Esophagus muscularis mucosa (tissue), 4 donors: ENCODE measurements at regions not wholly inside any gene's neighbourhood (a gene's known extent, or its start where the extent isn't known, plus 50 kb on each side); places are given as distances from the start of the nearest gene placed in this dataset.

ENCODE experiments used
- DNase-seq: peaks from one replicate; pipeline ENCODE4 v3.0.0-alpha.2; 2017; ENCODE audit errors: extremely low spot score
- H3K27ac ChIP-seq, 4 donors: fragments of 200-600 bp; sonication (generic); replicated peaks in 1 of 4; 1 replicate in 3 of 4; 2 replicates in 1 of 4; pipeline ENCODE4 v1.5.1; 2016 to 2019; ENCODE audit warnings: mild to moderate bottlenecking in 1 of 4
- H3K27me3 ChIP-seq, 4 donors: fragments of 200-600 bp; sonication (generic); one replicate each; pipeline versions ENCODE4 v1.5.1 to v1.6.0; 2016 to 2019
- H3K36me3 ChIP-seq, 4 donors: fragments of 200-600 bp; sonication (generic); one replicate each; pipeline ENCODE4 v1.5.1; 2016 to 2019
- H3K4me1 ChIP-seq, 4 donors: fragments of 200-600 bp; sonication (generic); one replicate each; pipeline ENCODE4 v1.5.1; 2016 to 2019
- H3K4me3 ChIP-seq, 4 donors: fragments of 200-600 bp; sonication (generic); 1 replicate in 2 of 4; 2 replicates in 2 of 4; pipeline ENCODE4 v1.5.1; 2016 to 2019; ENCODE audit warnings: mild to moderate bottlenecking in 4 of 4, moderate library complexity in 1 of 4
- H3K9me3 ChIP-seq, 4 donors: fragments of 200-600 bp; sonication (generic); 1 replicate in 3 of 4; 2 replicates in 1 of 4; pipeline ENCODE4 v1.5.1; 2016 to 2019
- EP300 ChIP-seq: sonication (generic); formaldehyde crosslinking; IDR thresholded peaks from one replicate; pipeline ENCODE4 v1.6.1; 2017; ENCODE audit warnings: antibody characterized with exemption
- POLR2A ChIP-seq: fragments of 450-650 bp; IDR thresholded peaks from one replicate; pipeline ENCODE4 v1.6.1; 2017; ENCODE audit warnings: antibody characterized with exemption, moderate library complexity, mild to moderate bottlenecking, low read depth
- POLR2AphosphoS5 ChIP-seq, 2 donors: sonication (generic); formaldehyde crosslinking; IDR thresholded peaks; one replicate each; pipeline ENCODE4 v1.6.1; 2017; ENCODE audit warnings: antibody characterized with exemption in 2 of 2
- WGBS: methylation state at CpG from one replicate; pipeline ENCODE4 v1.1.5; 2018; 5-methylcytosine and 5-hydroxymethylcytosine counted together
- intact Hi-C: fragments of 100-400 bp; cut with DNase I; formaldehyde crosslinking; loops from one replicate; pipeline ENCODE4 v1.15.1; 2023
- TF ChIP-seq, protein P1 (sequence below), 3 experiments: fragments of 200-600 bp in 2 of 3; fragments of 450-650 bp in 1 of 3; sonication (generic) in 2 of 3; IDR thresholded peaks; one replicate each; pipeline ENCODE4 v1.5.1; 2017 to 2019; ENCODE audit warnings: antibody characterized with exemption in 3 of 3, mild to moderate bottlenecking in 2 of 3, moderate library complexity in 1 of 3

DNA sequence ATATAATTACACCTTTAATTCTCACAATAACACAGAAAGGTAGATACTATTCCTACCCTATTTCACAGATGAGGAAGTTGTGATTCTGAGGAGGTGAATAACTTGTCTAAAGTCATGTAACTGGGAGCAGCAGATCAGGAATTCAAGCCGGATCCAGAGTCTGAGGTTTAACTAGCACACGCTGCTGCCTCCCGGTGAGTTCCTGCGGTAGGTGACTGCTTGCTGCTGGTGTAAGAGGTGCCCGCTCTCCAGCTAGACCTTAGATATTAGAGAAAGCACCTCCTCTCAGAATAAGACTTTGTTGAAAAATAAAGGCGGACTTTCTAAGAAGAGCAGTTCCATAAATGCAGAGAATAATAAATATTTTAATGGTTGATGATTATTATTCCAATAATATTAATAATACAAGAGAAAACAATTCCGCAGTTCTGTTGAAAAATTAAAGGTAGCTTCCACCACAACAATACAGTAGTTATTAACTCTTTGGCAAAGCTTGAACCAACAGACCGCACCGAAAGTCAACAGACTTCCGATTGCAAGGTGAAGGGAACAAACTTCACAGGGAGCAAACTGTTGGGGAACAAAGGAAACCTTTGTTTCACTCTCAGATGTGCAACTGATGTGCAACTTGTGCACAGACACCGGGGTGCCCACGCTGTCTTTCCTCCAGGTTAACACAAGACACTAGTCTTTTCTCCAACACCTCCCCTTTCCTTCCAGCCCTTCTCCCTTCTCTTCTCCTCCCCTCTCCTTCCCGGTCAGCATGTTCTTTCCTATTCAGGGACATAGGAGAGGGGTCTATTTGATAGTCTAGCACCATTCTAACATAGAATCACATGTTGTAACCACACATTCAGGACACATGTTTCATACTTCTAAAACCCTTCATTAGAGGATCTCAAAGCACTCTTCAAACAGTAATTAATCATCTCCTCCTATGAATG, 73.2 kb upstream of the EGLN3 start:
- TF ChIP-seq POLR2AphosphoS5 (IDR thresholded peaks at IDR 0.05) (no peak), EP300 (no peak), POLR2A (no peak)
- TF ChIP-seq, protein P1, sequence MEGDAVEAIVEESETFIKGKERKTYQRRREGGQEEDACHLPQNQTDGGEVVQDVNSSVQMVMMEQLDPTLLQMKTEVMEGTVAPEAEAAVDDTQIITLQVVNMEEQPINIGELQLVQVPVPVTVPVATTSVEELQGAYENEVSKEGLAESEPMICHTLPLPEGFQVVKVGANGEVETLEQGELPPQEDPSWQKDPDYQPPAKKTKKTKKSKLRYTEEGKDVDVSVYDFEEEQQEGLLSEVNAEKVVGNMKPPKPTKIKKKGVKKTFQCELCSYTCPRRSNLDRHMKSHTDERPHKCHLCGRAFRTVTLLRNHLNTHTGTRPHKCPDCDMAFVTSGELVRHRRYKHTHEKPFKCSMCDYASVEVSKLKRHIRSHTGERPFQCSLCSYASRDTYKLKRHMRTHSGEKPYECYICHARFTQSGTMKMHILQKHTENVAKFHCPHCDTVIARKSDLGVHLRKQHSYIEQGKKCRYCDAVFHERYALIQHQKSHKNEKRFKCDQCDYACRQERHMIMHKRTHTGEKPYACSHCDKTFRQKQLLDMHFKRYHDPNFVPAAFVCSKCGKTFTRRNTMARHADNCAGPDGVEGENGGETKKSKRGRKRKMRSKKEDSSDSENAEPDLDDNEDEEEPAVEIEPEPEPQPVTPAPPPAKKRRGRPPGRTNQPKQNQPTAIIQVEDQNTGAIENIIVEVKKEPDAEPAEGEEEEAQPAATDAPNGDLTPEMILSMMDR (IDR thresholded peaks at IDR 0.05), result no peak
- Histone ChIP-seq H3K27me3 (no peaks in the 10 kb centered on the region), H3K27ac (no peak overlapping the region), H3K4me3 (no peak overlapping the region), H3K4me1 (peaks cover 0 to 6% (median under 1%) of the 10 kb centered on the region in 4 donors), H3K36me3 (no peaks in the 10 kb centered on the region), H3K9me3 (no peaks in the 10 kb centered on the region)
- 82% methylated on average over 13 of the region's 13 CpGs for WGBS
- intact Hi-C loops, result no loop called here
- peak; percentile 81 for DNase-seq

DNA sequence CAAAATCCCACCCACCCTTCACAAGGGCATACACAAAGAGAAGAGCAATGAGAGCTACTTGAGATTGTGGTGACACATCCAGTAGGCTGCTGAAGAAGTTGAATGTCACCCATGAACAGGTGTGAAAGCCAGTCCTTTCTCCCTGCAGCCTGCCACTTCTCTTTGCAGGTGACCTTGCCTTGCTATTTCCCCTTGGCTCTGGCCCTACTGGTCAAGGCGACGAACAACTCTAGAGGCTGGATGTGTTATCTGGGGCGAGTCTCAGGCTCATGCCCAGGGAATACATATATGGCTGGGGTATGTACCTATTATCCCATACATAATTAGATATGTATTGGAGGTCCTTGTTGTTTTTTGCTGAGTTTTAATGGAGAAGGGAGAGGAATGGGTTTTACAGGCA, 70.2 kb upstream of the EGLN3 start:
- H3K4me1 ChIP-seq, result peaks cover 0 to 6% (median 0%) of the 10 kb centered on the region in 4 donors
- H3K27me3 ChIP-seq, result no peaks in the 10 kb centered on the region
- 96% methylated on average over 3 of the region's 3 CpGs for WGBS
- no peaks in the 10 kb centered on the region for H3K36me3 ChIP-seq
- DNase-seq, result peak; percentile 81
- TF ChIP-seq POLR2AphosphoS5 (IDR thresholded peaks at IDR 0.05) (no peak), EP300 (no peak), POLR2A (no peak)
- TF ChIP-seq, protein P1 (IDR thresholded peaks at IDR 0.05), result no peak
- intact Hi-C loops, result no loop called here
- H3K4me3 ChIP-seq, result no peak overlapping the region
- H3K9me3 ChIP-seq, result no peaks in the 10 kb centered on the region
- H3K27ac ChIP-seq, result no peak overlapping the region

- DNase-seq, result peak; percentile 86
- 74% methylated on average over 3 of the region's 3 CpGs for WGBS
- Histone ChIP-seq H3K4me3 (no peak overlapping the region), H3K4me1 (peaks cover 0 to 6% (median 3%) of the 10 kb centered on the region in 4 donors), H3K36me3 (no peaks in the 10 kb centered on the region), H3K27me3 (no peaks in the 10 kb centered on the region), H3K27ac (peak overlapping the region in 1 of 4 donors; percentile 18), H3K9me3 (no peaks in the 10 kb centered on the region)
- intact Hi-C loops, result no loop called here
- TF ChIP-seq, protein P1 (IDR thresholded peaks at IDR 0.05), result no peak
- peak; percentile 28 to 42 for TF ChIP-seq POLR2AphosphoS5 (IDR thresholded peaks at IDR 0.05)
These were observed 69.1 kb upstream of the EGLN3 start for GRCh38 chr14:34020014-34020413.

GRCh38 chr14:34018564-34019244, 67.8 kb upstream of the EGLN3 start:
- Histone ChIP-seq H3K4me3 (no peak overlapping the region), H3K36me3 (no peaks in the 10 kb centered on the region), H3K27me3 (no peaks in the 10 kb centered on the region), H3K9me3 (no peaks in the 10 kb centered on the region), H3K27ac (no peak overlapping the region), H3K4me1 (peaks cover 0 to 6% (median 3%) of the 10 kb centered on the region in 4 donors)
- DNase-seq, result peak; percentile 91
- WGBS, result 76% methylated on average over 17 of the region's 17 CpGs
- intact Hi-C loops, result no loop called here
- peak in 1 of 2 donors; percentile 38 for TF ChIP-seq POLR2AphosphoS5 (IDR thresholded peaks at IDR 0.05)
- no peak for TF ChIP-seq EP300
- TF ChIP-seq, protein P1 (IDR thresholded peaks at IDR 0.05), result no peak
